SK-N-SH (cell line): ENCODE measurements at regions not wholly inside any gene's neighbourhood (a gene's known extent, or its start where the extent isn't known, plus 50 kb on each side); places are given as distances from the start of the nearest gene placed in this dataset.
"Not testable (repeated sequence)": the region's sequence is repeated elsewhere in the genome, so short reads cannot be mapped to it uniquely, and the experiment has no call there.

Experiments used
- CHD2 ChIP-seq: fragments of 150-350 bp; IDR thresholded peaks from 2 replicates; pipeline ENCODE4 v1.6.1; 2018; ENCODE audit warnings: low read length; ENCODE audit not compliant: partially characterized antibody
- FOXM1 ChIP-seq: IDR thresholded peaks from 2 replicates; pipeline ENCODE4 v1.4.0; 2012; ENCODE audit warnings: low read depth, mild to moderate bottlenecking
- GABPA ChIP-seq: IDR thresholded peaks from 2 replicates; pipeline ENCODE4 v1.4.0; 2012; ENCODE audit warnings: low read depth, mild to moderate bottlenecking
- GATA2 ChIP-seq: sonication (generic); formaldehyde crosslinking; IDR thresholded peaks from 2 replicates; pipeline ENCODE4 v1.5.0; 2020; ENCODE audit warnings: mild to moderate bottlenecking, missing genetic modification reagents
- JUND ChIP-seq: IDR thresholded peaks from 2 replicates; pipeline ENCODE4 v1.4.0; 2012
- MXI1 ChIP-seq: IDR thresholded peaks from 2 replicates; pipeline ENCODE4 v1.6.1; 2012; ENCODE audit warnings: mild to moderate bottlenecking, low read depth, low read length, improper control_type of control experiment
- POLR2AphosphoS5 ChIP-seq: IDR thresholded peaks from 2 replicates; pipeline ENCODE4 v1.6.1; 2012; ENCODE audit warnings: low read depth, low read length
- REST ChIP-seq: IDR thresholded peaks from 2 replicates; pipeline ENCODE4 v1.6.1; 2012; ENCODE audit warnings: mild to moderate bottlenecking, low read depth, low read length, moderate library complexity
- RFX5 ChIP-seq: IDR thresholded peaks from 2 replicates; pipeline ENCODE4 v1.6.1; 2012; ENCODE audit warnings: mild to moderate bottlenecking, improper control_type of control experiment, low read length
- TAF1 ChIP-seq: IDR thresholded peaks from 2 replicates; pipeline ENCODE4 v1.6.1; 2012; ENCODE audit warnings: low read depth, mild to moderate bottlenecking, low read length, moderate library complexity, borderline replicate concordance
- TEAD4 ChIP-seq: IDR thresholded peaks from 2 replicates; pipeline ENCODE4 v1.4.0; 2012; ENCODE audit warnings: mild to moderate bottlenecking, borderline replicate concordance; ENCODE audit not compliant: insufficient read depth
- YY1 ChIP-seq: IDR thresholded peaks from 2 replicates; pipeline ENCODE4 v1.4.0; 2012; ENCODE audit warnings: low read depth, mild to moderate bottlenecking
- TF ChIP-seq, protein P1 (sequence below): fragments of 200-600 bp; sonication (generic); IDR thresholded peaks from 2 replicates; pipeline ENCODE4 v1.6.1; 2017; ENCODE audit warnings: antibody characterized with exemption, mild to moderate bottlenecking, moderate library complexity
- TF ChIP-seq, protein P2 (sequence below): IDR thresholded peaks from 2 replicates; pipeline ENCODE4; 2012

GRCh38 chr16:35804465-35804864, 2345.1 kb downstream of the TP53TG3F start:
- not testable (repeated sequence) for TF ChIP-seq MXI1; POLR2AphosphoS5; JUND; REST; TEAD4; FOXM1; GATA2 (CRISPR knock-in tag); YY1; TAF1; GABPA; RFX5; CHD2
- TF ChIP-seq, protein P1, sequence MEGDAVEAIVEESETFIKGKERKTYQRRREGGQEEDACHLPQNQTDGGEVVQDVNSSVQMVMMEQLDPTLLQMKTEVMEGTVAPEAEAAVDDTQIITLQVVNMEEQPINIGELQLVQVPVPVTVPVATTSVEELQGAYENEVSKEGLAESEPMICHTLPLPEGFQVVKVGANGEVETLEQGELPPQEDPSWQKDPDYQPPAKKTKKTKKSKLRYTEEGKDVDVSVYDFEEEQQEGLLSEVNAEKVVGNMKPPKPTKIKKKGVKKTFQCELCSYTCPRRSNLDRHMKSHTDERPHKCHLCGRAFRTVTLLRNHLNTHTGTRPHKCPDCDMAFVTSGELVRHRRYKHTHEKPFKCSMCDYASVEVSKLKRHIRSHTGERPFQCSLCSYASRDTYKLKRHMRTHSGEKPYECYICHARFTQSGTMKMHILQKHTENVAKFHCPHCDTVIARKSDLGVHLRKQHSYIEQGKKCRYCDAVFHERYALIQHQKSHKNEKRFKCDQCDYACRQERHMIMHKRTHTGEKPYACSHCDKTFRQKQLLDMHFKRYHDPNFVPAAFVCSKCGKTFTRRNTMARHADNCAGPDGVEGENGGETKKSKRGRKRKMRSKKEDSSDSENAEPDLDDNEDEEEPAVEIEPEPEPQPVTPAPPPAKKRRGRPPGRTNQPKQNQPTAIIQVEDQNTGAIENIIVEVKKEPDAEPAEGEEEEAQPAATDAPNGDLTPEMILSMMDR = not testable (repeated sequence)
- TF ChIP-seq, protein P2, sequence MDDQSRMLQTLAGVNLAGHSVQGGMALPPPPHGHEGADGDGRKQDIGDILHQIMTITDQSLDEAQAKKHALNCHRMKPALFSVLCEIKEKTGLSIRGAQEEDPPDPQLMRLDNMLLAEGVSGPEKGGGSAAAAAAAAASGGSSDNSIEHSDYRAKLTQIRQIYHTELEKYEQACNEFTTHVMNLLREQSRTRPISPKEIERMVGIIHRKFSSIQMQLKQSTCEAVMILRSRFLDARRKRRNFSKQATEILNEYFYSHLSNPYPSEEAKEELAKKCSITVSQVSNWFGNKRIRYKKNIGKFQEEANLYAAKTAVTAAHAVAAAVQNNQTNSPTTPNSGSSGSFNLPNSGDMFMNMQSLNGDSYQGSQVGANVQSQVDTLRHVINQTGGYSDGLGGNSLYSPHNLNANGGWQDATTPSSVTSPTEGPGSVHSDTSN = not testable (repeated sequence)
